RWPE1 (cell line): ENCODE measurements at regions not wholly inside any gene's neighbourhood (a gene's known extent, or its start where the extent isn't known, plus 50 kb on each side); places are given as distances from the start of the nearest gene placed in this dataset.

ENCODE experiments used
- CTCF ChIA-PET: fragments of 350-600 bp; sonication (Branson Sonifier 250); formaldehyde crosslinking; extraction: SDS; loops from one replicate; lab custom pipeline; 2021; lab: Yijun Ruan, JAX
- POLR2A ChIA-PET: fragments of 400-600 bp; formaldehyde crosslinking; extraction: SDS; loops from one replicate; lab custom pipeline; 2020; ENCODE audit warnings: antibody characterized with exemption; ENCODE audit not compliant: low non-redundant PET; lab: Yijun Ruan, JAX
- DNase-seq: peaks from one replicate; pipeline ENCODE4 v3.0.0; 2012; ENCODE audit warnings: low spot score
- H3K27ac ChIP-seq: fragments of 450-650 bp; 2 replicates; pipeline ENCODE4 v1.5.1; 2017
- CTCF ChIP-seq: fragments of 450-650 bp; conservative IDR thresholded peaks from 2 replicates; pipeline ENCODE4 v1.5.1; 2017; ENCODE audit warnings: low read depth, mild to moderate bottlenecking

- ChIA-PET POLR2A (no interaction called here), CTCF (no interaction called here)
- DNase-seq, result no peak
- no peak overlapping the region for H3K27ac ChIP-seq
- no peak for TF ChIP-seq CTCF
Measured at GRCh38 chr10:120342115-120342714, 114.8 kb upstream of the PLPP4 start.

- no peak for TF ChIP-seq CTCF
- no peak overlapping the region for H3K27ac ChIP-seq
- ChIA-PET POLR2A (no interaction called here), CTCF (no interaction called here)
- DNase-seq, result no peak
Measured at GRCh38 chr10:120345186-120345585, 111.8 kb upstream of the PLPP4 start.

DNA sequence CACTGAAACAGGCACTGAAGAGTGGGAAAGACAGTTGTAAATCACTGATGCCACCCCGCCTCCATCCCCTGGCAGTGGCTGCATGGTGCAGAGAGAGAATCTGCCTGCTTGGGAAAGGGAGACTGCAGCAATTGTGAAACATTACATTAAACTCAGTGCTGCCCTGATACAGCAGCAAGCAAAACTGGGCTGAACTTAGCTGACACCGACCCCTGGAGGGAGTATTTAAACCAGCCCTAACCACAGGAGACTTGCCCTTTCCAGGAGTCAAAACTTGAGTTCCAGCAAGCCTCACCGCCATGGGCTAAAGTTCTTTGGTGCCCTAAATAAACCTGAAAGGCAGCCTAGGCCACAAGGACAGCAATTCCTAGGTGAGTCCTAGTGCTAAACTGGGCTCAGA is 109.4 kb upstream of the PLPP4 start:
- H3K27ac ChIP-seq, result no peak overlapping the region
- TF ChIP-seq CTCF, result no peak
- ChIA-PET POLR2A (no interaction called here), CTCF (interaction anchor here (1.0 kb wide), 1 partner anchor 11 kb away, joined by 5 read pairs; no protein-coding TSS in a partner anchor)
- DNase-seq, result no peak

DNA sequence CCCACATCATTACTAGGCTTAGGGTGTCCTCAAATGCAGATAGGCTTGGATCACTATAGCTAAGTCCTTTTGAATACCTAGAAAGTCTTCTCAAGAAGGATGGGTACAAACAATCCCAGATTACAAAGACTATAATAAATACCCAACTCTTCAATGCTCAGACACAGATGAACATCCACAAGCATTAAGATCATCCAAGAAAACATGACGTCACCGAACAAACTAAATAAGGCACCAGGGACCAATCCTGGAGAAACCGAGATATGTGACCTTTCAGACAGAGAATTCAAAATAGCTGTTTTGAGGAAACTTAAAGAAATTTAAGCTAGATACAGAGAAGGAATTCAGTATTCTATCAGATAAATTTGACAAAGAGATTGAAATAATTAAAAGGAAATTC is 108.0 kb upstream of the PLPP4 start:
- no peak overlapping the region for H3K27ac ChIP-seq
- no peak for DNase-seq
- ChIA-PET CTCF (interaction anchor here (0.7 kb wide), 1 partner anchor 32 kb away, joined by 6 read pairs; no protein-coding TSS in a partner anchor), POLR2A (no interaction called here)
- no peak for TF ChIP-seq CTCF

DNA sequence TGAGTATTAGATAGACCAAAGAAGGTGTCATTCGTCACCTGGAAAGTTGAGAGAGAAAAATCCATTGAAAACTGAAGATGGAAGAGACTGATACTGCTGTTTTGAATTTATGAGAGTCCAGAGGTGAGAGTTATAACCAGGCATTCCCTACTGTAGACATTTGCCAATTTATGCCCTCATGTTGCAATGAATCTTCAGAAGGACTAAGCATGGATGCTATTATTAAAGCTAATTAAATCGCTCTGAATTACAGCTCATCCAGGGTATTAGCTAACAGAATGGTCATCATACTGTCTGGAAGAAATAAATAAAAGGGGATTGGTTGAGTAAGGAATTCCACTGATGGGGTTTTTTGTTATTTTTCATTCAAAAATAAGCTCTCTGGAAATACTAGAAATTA is 101.6 kb upstream of the PLPP4 start:
- ChIA-PET CTCF (interaction anchor here (0.5 kb wide), 1 partner anchor 60 kb away, joined by 3 read pairs; no protein-coding TSS in a partner anchor), POLR2A (no interaction called here)
- no peak for DNase-seq
- no peak overlapping the region for H3K27ac ChIP-seq
- no peak for TF ChIP-seq CTCF

- POLR2A ChIA-PET, result no interaction called here
- CTCF ChIA-PET, result no interaction called here
- TF ChIP-seq CTCF, result no peak
- no peak for DNase-seq
- no peak overlapping the region for H3K27ac ChIP-seq
Measured at GRCh38 chr10:120360571-120360970, 96.5 kb upstream of the PLPP4 start.

DNA sequence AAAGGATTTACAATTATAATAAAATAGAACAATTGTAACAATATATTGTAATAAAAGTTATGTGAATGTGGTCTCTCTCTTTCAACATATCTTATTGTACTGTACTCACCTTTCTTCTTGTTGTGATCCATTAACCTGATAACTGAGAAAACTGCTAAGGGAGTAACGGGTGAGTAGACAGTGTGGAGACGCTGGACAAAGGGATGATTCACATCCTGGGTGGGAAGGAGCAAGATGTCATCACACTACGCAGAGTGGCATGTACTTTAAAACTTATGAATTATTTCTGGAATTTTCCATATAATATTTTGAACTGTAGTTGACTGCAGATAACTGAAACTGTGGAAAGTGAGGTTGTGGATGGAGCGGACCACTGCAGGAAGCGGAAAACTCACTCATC is 91.2 kb upstream of the PLPP4 start:
- ChIA-PET CTCF (no interaction called here), POLR2A (no interaction called here)
- no peak for TF ChIP-seq CTCF
- DNase-seq, result peak; percentile 28
- no peak overlapping the region for H3K27ac ChIP-seq
